ENCODE measurements at regions not wholly inside any gene's neighbourhood (a gene's known extent, or its start where the extent isn't known, plus 50 kb on each side); places are given as distances from the start of the nearest gene placed in this dataset.

GRCh38 chr10:10647331-10647730 lies 370.3 kb upstream of the CELF2 start:
- Histone ChIP-seq H3K27ac (ENCODE audit: low read depth, low read length) (no peak overlapping the region), H3K27me3 (ENCODE audit: control insufficient read depth, insufficient read depth, low read length) (peaks cover 2% of the 10 kb centered on the region), H3K4me3 (ENCODE audit: low read depth, low read length) (no peak overlapping the region), H3K9me3 (ENCODE audit: control insufficient read depth, insufficient read depth, low read length) (peaks cover 3% of the 10 kb centered on the region; the same call in 1 of the 2 replicates)
- TF ChIP-seq, protein P1, sequence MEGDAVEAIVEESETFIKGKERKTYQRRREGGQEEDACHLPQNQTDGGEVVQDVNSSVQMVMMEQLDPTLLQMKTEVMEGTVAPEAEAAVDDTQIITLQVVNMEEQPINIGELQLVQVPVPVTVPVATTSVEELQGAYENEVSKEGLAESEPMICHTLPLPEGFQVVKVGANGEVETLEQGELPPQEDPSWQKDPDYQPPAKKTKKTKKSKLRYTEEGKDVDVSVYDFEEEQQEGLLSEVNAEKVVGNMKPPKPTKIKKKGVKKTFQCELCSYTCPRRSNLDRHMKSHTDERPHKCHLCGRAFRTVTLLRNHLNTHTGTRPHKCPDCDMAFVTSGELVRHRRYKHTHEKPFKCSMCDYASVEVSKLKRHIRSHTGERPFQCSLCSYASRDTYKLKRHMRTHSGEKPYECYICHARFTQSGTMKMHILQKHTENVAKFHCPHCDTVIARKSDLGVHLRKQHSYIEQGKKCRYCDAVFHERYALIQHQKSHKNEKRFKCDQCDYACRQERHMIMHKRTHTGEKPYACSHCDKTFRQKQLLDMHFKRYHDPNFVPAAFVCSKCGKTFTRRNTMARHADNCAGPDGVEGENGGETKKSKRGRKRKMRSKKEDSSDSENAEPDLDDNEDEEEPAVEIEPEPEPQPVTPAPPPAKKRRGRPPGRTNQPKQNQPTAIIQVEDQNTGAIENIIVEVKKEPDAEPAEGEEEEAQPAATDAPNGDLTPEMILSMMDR (IDR thresholded peaks at IDR 0.05; ENCODE audit: low read depth, low read length), result no peak
- POLR2A ChIA-PET, result no interaction called here
- DNase-seq (ENCODE audit: low read depth, low spot score), result no peak
- CTCF ChIA-PET, result no interaction called here

GRCh38 chr10:10657139-10657760 lies 360.4 kb upstream of the CELF2 start:
- H3K4me3 ChIP-seq (ENCODE audit: low read depth, low read length), result no peak overlapping the region
- TF ChIP-seq, protein P1 (IDR thresholded peaks at IDR 0.05; ENCODE audit: low read depth, low read length), result no peak
- H3K9me3 ChIP-seq (ENCODE audit: control insufficient read depth, insufficient read depth, low read length), result no peaks in the 10 kb centered on the region
- H3K27ac ChIP-seq (ENCODE audit: low read depth, low read length), result no peak overlapping the region
- POLR2A ChIA-PET, result interaction anchor here (1.2 kb wide), 1 partner anchor 894 kb away, joined by 3 read pairs; no protein-coding TSS in a partner anchor
- CTCF ChIA-PET, result interaction anchor here (2.7 kb wide), 1 partner anchor 1315 kb away, joined by 8 read pairs; no protein-coding TSS in a partner anchor
- H3K27me3 ChIP-seq (ENCODE audit: control insufficient read depth, insufficient read depth, low read length), result no peaks in the 10 kb centered on the region
- no peak for DNase-seq (ENCODE audit: low read depth, low spot score)

GRCh38 chr10:10658172-10658785 lies 359.4 kb upstream of the CELF2 start:
- Histone ChIP-seq H3K4me3 (ENCODE audit: low read depth, low read length) (no peak overlapping the region), H3K9me3 (ENCODE audit: control insufficient read depth, insufficient read depth, low read length) (no peaks in the 10 kb centered on the region), H3K27ac (ENCODE audit: low read depth, low read length) (no peak overlapping the region), H3K27me3 (ENCODE audit: control insufficient read depth, insufficient read depth, low read length) (no peaks in the 10 kb centered on the region)
- CTCF ChIA-PET, result interaction anchor here (2.7 kb wide), 1 partner anchor 1316 kb away, joined by 8 read pairs; no protein-coding TSS in a partner anchor
- DNase-seq (ENCODE audit: low read depth, low spot score), result no peak
- TF ChIP-seq, protein P1 (IDR thresholded peaks at IDR 0.05; ENCODE audit: low read depth, low read length), result no peak
- POLR2A ChIA-PET, result interaction anchor here (1.2 kb wide), 1 partner anchor 895 kb away, joined by 3 read pairs; no protein-coding TSS in a partner anchor

- ChIA-PET POLR2A (no interaction called here), CTCF (no interaction called here)
- DNase-seq (ENCODE audit: low read depth, low spot score), result no peak
- Histone ChIP-seq H3K27me3 (ENCODE audit: control insufficient read depth, insufficient read depth, low read length) (no peaks in the 10 kb centered on the region), H3K27ac (ENCODE audit: low read depth, low read length) (no peak overlapping the region), H3K4me3 (ENCODE audit: low read depth, low read length) (no peak overlapping the region), H3K9me3 (ENCODE audit: control insufficient read depth, insufficient read depth, low read length) (no peaks in the 10 kb centered on the region)
- TF ChIP-seq, protein P1 (IDR thresholded peaks at IDR 0.05; ENCODE audit: low read depth, low read length), result no peak
These were observed 357.6 kb upstream of the CELF2 start for GRCh38 chr10:10660054-10660453.

- H3K4me3 ChIP-seq (ENCODE audit: low read depth, low read length), result no peak overlapping the region
- POLR2A ChIA-PET, result interaction anchor here (0.6 kb wide), 1 partner anchor 45 kb away, joined by 6 read pairs; no protein-coding TSS in a partner anchor
- H3K27ac ChIP-seq (ENCODE audit: low read depth, low read length), result no peak overlapping the region
- peak; percentile 58 for DNase-seq (ENCODE audit: low read depth, low spot score)
- H3K27me3 ChIP-seq (ENCODE audit: control insufficient read depth, insufficient read depth, low read length), result no peaks in the 10 kb centered on the region
- TF ChIP-seq, protein P1 (IDR thresholded peaks at IDR 0.05; ENCODE audit: low read depth, low read length), result no peak
- no peaks in the 10 kb centered on the region for H3K9me3 ChIP-seq (ENCODE audit: control insufficient read depth, insufficient read depth, low read length)
- CTCF ChIA-PET, result no interaction called here
These were observed 356.5 kb upstream of the CELF2 start for GRCh38 chr10:10661176-10661575.

Data from AG04450 (cell line).